ENCODE measurements at regions not wholly inside any gene's neighbourhood (a gene's known extent, or its start where the extent isn't known, plus 50 kb on each side); places are given as distances from the start of the nearest gene placed in this dataset.
"Not testable (repeated sequence)": the region's sequence is repeated elsewhere in the genome, so short reads cannot be mapped to it uniquely, and the experiment has no call there.

DNA sequence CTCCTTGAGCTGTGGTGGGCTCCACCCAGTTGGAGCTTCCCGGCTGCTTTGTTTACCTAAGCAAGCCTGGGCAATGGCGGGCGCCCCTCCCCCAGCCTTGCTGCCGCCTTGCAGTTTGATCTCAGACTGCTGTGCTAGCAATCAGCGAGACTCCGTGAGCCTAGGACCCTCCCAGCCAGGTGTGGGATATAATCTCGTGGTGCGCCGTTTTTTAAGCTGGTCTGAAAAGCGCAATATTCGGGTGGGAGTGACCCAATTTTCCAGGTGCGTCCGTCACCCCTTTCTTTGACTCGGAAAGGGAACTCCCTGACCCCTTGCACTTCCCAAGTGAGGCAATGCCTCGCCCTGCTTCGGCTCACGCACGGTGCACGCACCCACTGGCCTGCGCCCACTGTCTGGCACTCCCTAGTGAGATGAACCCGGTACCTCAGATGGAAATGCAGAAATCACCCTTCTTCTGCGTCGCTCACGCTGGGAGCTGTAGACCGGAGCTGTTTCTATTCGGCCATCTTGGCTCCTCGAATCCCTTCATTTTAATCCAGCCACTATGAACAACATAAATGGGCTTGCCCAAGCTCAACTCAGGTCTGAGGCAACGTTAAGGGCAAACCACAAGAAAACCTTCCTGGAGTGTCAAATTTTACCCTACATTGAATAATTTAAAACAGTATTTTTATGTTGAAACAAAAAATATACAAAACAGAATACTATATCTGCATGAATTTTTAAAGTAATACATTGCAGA lies 112.4 kb upstream of the CCDC150 start:
- not testable (repeated sequence) for DNase-seq (ENCODE audit: low read depth, low spot score)

- no peak for DNase-seq (ENCODE audit: low read depth, low spot score)
Observed at GRCh38 chr2:196528486-196529223, 110.9 kb upstream of the CCDC150 start.

GRCh38 chr2:196530910-196531309 lies 108.6 kb upstream of the CCDC150 start:
- no peak for DNase-seq (ENCODE audit: low read depth, low spot score)

GRCh38 chr2:196533772-196534397 lies 105.6 kb upstream of the CCDC150 start:
- DNase-seq (ENCODE audit: low read depth, low spot score), result no peak

DNA sequence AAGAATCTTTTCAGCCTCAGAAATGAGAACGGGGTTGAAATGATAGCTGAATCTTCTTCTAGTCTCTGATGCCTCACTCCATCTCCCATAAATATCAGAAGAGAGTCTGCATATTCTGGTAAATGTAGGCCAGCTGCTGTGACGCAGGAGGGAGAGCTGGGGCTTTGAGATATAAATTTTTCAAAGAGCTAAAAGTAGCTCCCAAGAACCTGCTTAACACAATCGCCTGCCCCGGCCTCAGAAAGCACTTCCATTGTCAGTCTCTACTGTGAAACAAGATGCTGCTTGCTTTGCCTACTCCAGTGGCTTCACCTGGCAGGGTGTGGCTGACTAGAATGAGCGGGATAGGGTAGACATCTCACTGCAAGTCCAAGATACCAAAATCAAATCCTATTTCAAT lies 105.0 kb upstream of the CCDC150 start:
- no peak for DNase-seq (ENCODE audit: low read depth, low spot score)

- DNase-seq (ENCODE audit: low read depth, low spot score), result no peak
Observed at GRCh38 chr2:196535061-196535460, 104.5 kb upstream of the CCDC150 start.

DNA sequence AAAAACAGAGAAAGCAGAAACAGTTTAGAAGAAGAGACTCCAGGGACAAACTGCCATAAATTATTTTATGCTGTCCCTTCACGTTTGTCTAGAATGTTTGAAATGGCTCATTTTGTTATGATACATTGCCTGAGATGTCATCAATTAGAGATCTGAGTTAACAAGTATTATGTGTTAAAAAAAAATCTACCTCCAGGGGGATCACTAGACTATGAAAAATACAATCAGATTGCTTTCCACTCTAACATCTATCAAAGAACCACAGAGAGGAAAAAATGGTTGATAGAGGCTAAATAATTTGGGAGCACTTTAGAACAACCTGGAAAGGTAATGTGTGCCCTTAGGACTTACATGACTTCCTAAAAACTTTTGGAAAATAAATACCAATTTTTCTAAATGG lies 103.8 kb upstream of the CCDC150 start:
- no peak for DNase-seq (ENCODE audit: low read depth, low spot score)

GRCh38 chr2:196537311-196537710 lies 102.2 kb upstream of the CCDC150 start:
- no peak for DNase-seq (ENCODE audit: low read depth, low spot score)

GRCh38 chr2:196538189-196538588 lies 101.3 kb upstream of the CCDC150 start:
- DNase-seq (ENCODE audit: low read depth, low spot score), result no peak

- no peak for DNase-seq (ENCODE audit: low read depth, low spot score)
Observed at GRCh38 chr2:196538646-196539045, 100.9 kb upstream of the CCDC150 start.

- no peak for DNase-seq (ENCODE audit: low read depth, low spot score)
Observed at GRCh38 chr2:196544906-196545433, 94.5 kb upstream of the CCDC150 start.

GRCh38 chr2:196546151-196546919 lies 93.2 kb upstream of the CCDC150 start:
- DNase-seq (ENCODE audit: low read depth, low spot score), result no peak

- no peak for DNase-seq (ENCODE audit: low read depth, low spot score)
Observed at GRCh38 chr2:196549052-196549451, 90.5 kb upstream of the CCDC150 start.

GRCh38 chr2:196551014-196551413 lies 88.5 kb upstream of the CCDC150 start:
- DNase-seq (ENCODE audit: low read depth, low spot score), result no peak

GRCh38 chr2:196555161-196555560 lies 84.4 kb upstream of the CCDC150 start:
- no peak for DNase-seq (ENCODE audit: low read depth, low spot score)

- DNase-seq (ENCODE audit: low read depth, low spot score), result no peak
Observed at GRCh38 chr2:196555726-196556125, 83.8 kb upstream of the CCDC150 start.

GRCh38 chr2:196558497-196558896 lies 81.0 kb upstream of the CCDC150 start:
- DNase-seq (ENCODE audit: low read depth, low spot score), result no peak

GRCh38 chr2:196563876-196564275 lies 75.6 kb upstream of the CCDC150 start:
- no peak for DNase-seq (ENCODE audit: low read depth, low spot score)

- DNase-seq (ENCODE audit: low read depth, low spot score), result no peak
Observed at GRCh38 chr2:196565106-196565765, 74.3 kb upstream of the CCDC150 start.

DNA sequence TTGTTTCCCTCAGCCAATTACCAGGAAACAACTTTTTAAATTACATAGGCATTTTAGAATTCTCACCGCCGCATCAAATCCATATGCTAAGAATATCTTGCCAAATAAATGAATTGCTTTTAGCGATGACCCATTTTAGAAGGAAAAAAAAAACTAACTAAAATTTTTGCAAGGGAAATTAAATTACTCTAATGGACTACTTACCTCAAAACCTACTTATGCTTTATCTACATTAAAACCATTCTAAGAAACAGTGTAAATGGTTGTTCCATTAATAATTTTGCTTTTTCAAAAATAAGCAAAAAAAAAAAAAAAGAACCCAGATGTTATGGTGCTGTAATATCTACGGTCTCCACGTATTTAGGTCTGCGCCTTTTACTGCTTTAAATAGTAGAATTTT lies 73.5 kb upstream of the CCDC150 start:
- DNase-seq (ENCODE audit: low read depth, low spot score), result no peak

All from astrocyte of the hippocampus (primary cell).